GM21360 (cell line): ENCODE measurements at regions not wholly inside any gene's neighbourhood (a gene's known extent, or its start where the extent isn't known, plus 50 kb on each side); places are given as distances from the start of the nearest gene placed in this dataset.

Experiments used
- ATAC-seq: cut with Tn5 transposase; IDR thresholded peaks from one replicate; pipeline ENCODE4 v1.9.1; 2021; ENCODE audit warnings: mild to moderate bottlenecking, moderate library complexity; ENCODE audit not compliant: unreplicated experiment

DNA sequence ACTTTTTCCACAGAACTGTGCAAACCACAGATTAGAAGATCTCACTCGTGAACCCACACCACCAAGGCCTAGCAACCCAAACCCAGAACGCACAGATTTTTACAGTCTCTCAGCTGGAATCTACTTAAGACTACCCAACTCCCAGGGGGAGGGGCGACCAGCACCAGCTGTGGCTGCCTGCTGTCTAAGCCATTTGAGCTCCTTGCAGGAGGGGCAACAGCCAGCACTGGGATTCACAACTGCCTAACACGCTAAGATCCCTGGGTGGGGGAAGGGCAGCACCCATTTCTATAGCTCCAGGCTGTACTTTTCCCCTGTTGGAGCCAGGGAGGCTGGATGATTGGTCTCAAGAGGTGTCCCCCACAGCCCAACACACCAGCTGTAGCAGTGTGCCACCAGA lies 368.8 kb downstream of the SUCLA2 start:
- no peak for ATAC-seq

DNA sequence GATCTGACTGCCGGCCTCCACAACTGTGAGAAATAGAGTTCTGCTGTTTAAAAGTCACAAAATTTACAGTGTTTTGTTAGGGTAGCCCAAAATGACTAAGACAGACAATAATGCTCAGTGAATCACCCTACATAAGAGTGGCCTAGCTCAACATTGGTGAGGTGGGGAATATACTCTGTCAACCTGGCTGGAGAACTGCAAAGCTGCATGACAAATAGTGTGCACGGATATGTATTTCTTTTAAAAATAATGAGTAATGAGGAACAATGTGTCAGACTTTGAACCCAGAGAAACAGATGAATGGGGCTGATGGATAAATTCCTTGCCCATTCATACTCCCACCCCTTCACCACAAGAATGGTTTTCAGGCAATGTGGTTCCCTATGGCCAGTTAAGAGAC lies 372.4 kb downstream of the SUCLA2 start:
- no peak for ATAC-seq

DNA sequence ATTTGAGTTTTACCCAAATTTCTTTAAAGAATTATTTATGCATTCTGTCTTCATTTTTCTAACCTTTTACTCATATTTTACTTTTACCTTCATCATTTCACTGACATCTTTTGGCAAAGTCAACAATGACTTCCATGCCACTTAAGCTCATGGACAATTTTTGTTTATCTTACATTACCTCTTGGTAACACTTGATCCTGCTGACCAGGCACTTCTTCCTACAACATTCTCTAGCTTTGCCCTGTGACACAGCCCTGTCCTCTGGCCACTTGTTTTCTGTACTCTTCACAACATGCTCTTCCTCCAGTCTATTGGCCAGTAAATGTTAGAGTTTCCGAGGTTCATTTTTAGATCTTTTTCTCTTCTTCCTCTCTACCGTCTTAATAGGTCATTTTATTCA lies 377.2 kb downstream of the SUCLA2 start:
- no peak for ATAC-seq

DNA sequence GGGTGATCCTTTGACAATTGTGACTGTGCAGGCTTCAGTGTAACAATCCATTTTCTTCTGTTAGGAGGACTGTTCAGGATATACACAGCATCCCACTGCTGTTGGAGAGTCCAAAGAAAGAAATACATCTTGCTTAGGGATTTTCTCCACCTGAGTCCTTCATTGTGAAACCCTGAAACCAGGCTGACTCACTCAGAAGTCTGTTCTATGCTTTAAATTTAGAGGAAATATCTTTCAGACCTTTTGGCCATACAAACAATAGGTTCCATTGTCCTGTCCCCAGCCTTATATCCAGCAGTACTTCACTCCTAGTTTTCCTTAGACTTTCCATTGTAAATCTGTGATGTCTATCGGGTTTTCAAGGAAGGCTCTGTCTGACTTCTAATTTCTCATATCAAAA lies 379.1 kb downstream of the SUCLA2 start:
- ATAC-seq: no peak

DNA sequence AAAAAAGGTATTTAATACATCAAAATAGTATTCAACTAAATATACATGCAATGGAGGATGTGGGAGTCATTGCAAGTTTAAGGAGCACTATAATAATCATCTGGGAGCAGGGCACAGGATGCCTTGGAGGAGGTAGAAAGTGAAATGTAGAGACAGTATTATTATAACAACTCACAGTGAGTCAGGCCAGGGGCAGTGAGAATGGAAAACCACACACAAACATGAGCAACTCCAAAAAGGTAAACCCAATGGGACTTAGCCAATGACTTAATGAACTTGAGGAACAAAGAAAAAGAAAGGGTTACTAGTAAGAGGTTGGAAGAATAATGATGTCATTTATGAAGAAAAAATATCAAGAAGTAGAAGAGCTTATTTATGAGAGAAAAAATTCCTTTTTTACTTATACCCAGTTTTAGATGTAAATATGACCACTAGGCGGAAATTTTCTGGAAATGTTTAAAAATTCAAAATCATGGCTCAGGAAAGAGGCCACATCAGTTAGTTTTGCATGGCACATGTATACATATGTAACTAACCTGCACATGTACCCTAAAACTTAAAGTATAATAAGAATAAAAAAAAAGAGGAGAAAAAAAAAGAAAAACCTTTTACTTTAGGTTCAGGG lies 389.3 kb downstream of the SUCLA2 start:
- no peak for ATAC-seq

DNA sequence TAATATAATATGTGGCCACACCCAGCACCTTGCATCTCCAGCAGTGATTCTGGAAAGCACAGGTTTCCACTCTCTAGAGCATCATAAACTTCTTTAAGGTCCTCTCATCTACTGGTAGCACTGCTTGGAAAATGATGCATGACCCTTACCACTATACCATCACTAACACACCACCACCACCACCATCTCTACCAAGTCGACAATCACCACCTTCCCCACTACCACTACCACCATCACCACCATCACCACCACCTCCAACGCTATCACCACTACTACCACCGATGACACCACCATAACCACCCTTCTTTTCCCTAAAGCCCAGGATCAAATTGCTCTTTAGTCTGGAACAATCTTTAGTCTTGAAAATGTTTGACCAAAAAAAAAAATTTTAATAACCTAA lies 390.4 kb downstream of the SUCLA2 start:
- ATAC-seq: no peak

DNA sequence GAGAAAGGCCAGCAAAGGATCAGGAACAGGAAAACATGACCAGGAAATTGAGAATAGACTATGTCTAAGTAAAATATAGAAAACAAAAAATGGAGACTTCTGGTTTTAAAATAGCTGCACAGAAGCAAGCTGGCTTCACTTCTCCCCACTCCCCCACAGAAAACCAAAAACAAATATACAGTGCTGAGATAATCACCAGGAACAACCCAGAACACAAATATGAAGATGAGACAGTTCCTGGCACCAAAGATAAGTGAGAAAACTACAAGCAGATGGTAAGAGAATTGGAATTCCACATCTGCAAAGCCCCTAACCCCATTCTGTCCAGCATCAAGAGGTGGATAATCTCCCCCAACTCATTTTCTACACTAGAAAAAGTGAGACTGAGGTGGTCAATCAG lies 397.7 kb downstream of the SUCLA2 start:
- ATAC-seq: no peak

DNA sequence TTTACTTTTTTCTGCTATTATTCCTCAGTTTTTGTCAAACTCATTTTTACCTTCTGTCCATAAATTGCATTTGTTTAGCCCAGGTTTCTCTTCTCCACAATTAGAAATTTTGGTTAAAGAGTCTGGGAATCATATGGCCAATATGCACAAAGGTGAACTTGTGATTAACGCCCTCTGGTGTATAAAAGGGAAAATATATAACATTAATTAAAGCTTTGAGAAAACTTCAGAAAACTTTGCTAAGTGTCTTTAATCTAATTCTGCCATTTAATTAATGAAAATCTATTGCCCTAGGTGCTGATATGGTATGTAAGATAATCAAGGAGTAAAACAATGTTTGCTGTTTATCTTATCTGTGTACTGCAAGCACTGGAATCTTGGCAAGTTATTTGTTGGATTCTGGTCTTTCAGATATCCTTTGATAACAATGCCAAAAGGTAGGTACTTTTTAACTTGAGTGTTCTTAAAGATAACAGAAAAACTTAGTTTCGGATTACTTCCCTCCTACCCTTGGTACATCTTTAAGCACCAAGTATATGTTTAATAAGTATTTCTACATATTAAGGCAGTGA lies 402.6 kb downstream of the SUCLA2 start:
- ATAC-seq: no peak

DNA sequence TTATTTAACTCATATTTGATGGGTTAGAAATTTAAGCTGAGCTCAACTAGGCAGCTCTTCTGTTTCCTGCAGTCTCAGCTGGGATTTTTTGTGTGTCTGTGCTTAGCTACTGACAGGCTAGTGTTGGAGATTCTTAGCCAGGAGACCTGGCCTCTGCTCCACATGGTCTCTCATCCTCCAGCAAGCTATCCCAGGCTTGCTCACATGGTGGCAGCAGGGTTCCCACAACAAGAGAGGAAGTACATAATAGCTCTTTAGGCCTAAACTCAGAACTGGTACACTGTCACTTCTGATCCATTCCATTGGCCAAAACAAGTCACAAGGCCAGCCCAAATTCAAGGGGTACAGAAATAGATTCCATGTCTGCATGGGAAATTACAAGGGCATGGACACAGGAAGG lies 406.2 kb downstream of the SUCLA2 start:
- no peak for ATAC-seq

DNA sequence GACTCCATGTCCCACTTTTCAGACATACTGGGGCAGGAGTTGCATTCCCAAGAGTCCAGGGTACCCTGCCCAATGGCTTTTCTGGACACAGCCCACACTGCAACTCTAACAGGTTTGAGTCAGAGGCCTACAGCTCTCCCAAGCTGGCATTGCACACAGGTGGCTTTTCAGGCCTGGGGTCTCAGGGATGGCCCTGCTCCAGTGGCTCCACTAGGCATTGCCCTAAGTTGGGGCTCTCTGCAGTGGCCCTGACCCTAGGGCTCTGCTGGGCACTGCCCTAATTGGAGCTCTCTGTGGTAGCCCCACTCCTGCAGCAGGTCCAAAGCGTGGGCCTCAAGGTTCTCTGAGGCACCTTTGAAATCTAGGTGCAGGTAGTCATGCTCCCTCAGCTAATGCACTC lies 408.8 kb downstream of the SUCLA2 start:
- ATAC-seq: no peak

DNA sequence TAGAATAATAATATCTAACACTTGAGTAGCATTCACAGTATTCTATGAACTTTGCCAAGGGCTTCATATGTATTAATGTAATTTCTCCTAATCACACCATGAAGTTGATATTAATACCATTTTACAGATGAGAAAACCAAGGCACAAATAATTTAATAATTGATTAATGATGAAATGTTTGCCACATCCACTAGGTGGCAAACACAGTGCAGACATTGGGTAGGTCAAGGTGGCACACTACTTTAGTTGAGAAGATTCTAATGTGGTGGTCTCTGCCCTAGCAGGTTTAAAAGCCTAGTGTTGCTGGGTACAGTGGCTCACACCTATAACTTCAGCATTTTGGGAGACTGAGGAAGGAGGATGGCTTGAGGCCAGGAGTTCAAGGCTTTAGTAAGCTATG lies 412.4 kb downstream of the SUCLA2 start:
- ATAC-seq: no peak

DNA sequence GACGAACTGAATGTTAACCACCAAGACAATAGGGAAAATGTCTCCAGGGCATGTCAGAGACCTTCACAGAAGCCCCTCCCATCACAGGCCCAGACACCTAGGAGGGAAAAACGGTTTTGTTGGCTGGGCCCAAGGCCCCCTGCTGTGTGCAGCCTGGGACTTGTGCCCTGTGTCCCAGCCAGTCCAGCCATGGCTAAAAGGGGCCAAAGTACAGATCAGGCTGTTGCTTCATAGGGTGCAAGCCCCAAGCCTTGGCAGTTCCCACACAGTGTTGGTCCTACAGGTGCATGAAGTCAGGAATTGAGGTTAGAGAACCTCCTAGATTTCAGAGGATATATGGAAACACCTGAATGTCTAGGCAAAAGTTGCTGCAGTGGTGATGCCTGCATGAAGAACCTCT lies 428.7 kb downstream of the SUCLA2 start:
- no peak for ATAC-seq

DNA sequence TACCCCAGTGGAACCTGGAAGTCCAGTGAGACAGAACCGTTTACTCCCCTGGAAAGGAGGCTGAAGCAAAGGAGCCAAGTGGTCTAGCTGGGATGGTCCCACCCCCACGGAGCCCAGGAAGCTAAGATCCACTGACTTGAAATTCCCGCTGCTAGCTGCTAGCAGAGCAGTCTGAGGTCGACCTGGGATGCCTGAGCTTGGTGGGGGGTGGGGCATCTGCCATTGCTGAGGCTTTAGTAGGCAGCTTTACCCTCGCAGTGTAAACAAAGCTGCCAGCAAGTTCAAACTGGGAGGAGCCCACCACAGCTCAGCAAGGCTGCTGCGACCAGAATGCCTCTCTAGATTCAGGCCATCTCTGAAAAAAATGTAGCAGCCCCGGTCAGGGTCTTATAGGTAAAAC lies 437.0 kb downstream of the SUCLA2 start:
- ATAC-seq: no peak

DNA sequence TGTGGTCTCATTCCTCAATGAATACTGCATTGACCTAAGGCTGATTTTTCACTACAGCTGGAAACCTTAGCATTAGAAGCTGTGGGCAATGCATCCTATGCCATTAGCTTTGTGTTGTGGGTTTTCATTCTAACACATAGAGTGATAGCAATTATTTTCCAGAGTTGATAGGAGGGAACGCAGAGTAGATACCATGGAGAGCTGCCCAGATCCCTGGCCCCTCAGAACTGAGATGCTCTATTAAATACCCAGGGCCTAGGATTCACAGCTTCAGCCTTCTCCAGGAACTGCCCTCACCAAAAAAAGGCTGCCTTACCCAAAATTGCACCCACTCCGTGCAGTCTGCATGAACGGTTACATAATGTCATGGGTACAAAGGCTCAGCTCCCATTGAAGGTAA lies 444.4 kb downstream of the SUCLA2 start:
- no peak for ATAC-seq

DNA sequence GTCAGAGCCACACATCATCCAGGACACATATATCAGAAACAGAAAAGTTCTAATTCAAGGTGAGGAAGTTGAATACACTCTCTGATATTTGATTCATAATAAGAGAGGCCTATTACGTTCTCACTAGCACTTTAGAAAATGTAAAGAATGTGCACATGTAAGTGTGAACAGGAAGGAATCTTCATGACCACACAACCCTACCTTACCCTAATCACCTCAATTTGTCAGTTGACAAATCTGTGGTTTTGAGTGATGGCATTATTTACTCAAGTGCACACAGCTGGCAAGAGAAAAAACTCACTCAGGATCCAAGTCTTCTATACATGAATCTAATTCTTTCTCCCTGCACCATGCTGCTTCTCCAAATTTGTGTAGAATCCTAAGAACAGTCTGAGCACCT lies 445.8 kb downstream of the SUCLA2 start:
- ATAC-seq: no peak

DNA sequence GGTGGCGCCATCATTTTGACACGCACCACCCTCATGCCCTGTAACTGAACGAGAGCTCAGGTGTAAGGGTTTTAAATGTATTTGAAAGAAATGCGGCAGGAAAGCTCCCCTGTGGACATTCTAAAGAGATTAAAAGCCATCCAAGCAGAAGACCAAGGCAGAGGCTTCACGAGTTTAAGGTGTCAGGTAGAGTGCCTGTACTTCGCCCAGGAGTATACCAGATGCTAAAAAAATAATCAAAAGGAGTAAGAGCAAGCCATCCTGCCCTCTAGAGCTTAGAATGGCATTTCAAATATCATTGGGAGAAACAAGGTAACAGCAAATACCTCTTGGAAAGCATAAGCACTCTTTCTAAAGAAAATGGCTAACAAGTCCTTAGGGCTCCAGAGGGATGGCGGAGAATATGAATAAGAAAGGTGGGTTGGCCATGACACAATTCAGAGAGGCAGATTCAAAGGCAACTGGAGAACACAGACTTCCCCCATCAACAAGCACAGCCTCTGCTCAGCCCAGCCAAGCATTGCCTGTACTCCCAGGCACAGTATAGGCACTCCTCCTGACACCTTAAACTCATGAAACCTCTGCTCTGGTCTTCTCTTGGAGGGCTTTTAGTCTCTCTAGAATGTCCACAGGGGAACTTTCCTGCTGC lies 447.6 kb downstream of the SUCLA2 start:
- ATAC-seq: no peak

DNA sequence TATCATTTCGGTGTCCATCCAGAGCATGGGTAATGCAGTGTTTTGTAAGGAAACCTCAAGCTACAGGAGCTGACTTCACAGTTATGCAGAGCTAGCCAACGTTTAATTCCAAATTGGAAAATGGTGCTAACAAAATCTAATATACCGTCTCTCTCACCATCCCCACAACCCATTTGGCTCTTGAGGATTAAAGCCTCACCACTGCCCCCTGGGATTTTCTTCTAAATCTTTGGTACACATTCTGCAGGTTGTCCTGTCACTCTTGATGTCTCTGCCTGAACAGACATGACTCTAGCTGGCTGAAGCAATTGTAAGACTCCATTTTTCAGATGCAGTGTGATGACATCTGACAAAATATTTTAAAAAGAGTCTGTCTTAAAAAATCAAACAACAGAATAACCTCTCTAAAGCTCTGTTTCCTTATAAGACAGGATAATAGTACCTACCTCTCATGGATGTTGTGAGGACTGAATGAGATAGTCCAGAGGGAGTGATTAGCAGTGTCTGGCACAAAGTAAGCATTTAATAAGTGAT lies 451.8 kb downstream of the SUCLA2 start:
- no peak for ATAC-seq

DNA sequence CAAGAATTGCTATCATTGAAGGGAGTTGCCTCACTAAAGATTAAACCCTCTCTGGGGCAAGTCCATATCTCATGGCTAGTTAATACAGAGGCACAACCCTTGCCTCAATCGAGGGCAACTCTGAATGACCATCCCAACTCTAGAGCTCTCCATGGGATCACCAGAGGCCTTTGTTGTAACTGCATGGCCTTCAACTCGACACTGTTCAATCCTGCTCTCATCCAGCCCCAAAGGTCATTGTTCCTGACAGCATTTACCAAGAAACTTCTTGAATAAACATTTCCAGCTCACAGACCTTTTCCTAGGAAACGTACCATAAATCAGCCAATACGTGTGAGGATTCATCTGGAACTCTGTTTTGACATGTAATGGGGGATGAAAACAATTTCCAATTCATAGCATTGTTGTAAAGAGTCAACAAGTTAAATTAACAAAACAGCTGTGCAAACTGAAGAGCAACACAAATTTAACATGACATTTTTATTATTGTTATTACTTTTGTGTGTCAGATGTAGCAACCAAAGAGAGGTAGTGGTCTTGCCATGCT lies 452.7 kb downstream of the SUCLA2 start:
- no peak for ATAC-seq

DNA sequence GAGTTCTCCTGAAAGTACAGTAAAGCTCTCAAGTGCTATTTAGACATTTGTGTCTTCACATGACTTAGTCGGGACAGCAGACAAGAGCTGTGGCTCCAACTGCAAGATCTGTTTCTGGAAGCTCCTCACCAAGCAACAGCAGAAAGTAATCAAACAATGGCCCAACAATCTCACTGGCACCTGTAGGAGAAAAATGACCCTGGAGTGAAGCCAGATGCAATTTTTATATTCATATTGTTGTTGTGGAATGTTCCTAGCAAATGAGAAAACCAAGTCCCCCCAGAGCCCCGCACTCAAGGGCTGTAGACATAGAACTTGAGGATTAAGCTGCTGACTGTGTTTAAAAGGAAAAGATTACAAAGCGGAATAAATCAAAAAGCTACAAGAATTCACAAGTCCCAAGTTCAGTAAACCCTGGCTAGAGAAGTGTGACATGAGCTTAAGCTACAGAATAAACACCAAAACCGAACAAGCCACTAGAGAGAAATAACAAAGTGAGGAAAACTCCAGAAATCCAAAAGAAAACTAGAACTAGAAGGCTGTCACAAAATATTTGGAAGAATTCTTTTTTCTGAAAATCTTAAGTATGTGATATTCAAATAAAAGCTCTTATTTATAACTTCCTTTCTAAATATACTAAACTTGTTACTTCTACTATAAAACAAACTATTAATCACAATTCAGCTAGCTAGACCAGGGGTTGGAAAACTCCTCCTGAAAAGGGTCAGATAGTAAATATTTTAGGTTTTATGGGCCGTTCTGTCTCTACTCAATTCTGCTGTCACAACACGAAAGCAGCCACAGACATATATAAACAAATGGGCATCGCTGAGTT lies 454.5 kb downstream of the SUCLA2 start:
- ATAC-seq: no peak

DNA sequence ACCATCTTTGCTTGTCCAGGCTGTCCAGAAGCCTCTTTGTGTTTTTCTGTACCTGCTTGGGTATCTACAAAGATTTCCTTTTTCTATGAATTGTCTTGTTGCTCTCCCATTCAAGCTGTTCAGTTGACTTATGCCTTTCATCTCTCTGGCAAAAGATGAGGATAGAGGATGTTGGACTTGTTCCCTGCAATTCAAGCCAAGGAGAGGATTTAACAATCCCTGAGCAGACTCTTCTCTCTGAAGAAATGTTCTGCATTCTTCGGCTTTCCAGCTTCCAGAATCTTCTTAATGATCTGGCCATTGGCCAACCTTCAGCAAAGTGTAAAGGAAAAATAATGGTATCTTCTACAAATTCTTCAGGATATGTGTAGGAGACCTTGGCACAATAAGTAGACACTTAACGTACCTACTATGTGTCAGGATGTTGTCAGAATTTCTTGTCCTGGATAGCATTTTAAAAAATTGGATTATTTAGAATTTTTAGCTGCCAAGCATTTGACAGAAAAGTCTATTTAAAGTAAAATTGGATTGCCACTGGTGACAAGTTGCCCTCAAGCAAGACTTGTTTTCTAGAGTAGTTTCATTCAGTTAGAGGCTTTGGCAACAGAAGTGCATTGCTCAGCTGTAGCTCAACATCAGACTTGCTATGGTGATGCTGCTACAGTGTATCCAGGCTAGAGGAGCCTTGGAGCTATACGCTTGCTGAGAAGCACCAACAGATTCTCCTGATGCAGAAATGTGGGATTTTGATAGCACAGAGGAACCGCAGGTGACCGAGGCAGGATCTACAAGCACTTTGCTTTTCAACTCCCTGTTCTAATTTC lies 455.7 kb downstream of the SUCLA2 start:
- no peak for ATAC-seq
